Ramos (cell line): ENCODE measurements at regions not wholly inside any gene's neighbourhood (a gene's known extent, or its start where the extent isn't known, plus 50 kb on each side); places are given as distances from the start of the nearest gene placed in this dataset.

ENCODE experiments used
- in situ Hi-C: fragments of 300-500 bp; cut with MboI; formaldehyde crosslinking; loops from one replicate; pipeline ENCODE4 v1.14.3; 2022; ENCODE audit warnings: low sequenced_read_pairs; ENCODE audit not compliant: unreplicated experiment

GRCh38 chr9:108683245-108683644 lies 172.5 kb downstream of the ACTL7B start:
- in situ Hi-C loops: no loop called here

GRCh38 chr9:108681851-108682590 lies 173.8 kb downstream of the ACTL7B start:
- in situ Hi-C loops: no loop called here

- in situ Hi-C loops: no loop called here
These were observed 174.8 kb downstream of the ACTL7B start for GRCh38 chr9:108680946-108681345.

GRCh38 chr9:108677776-108678175 lies 178.0 kb downstream of the ACTL7B start:
- in situ Hi-C loops: no loop called here

GRCh38 chr9:108676355-108676754 lies 179.4 kb downstream of the ACTL7B start:
- in situ Hi-C loops: no loop called here

- in situ Hi-C loops: no loop called here
These were observed 180.1 kb downstream of the ACTL7B start for GRCh38 chr9:108675708-108676107.

GRCh38 chr9:108674766-108675530 lies 180.8 kb downstream of the ACTL7B start:
- in situ Hi-C loops: no loop called here

- in situ Hi-C loops: no loop called here
These were observed 182.4 kb downstream of the ACTL7B start for GRCh38 chr9:108673386-108673785.

GRCh38 chr9:108672475-108673190 lies 183.2 kb downstream of the ACTL7B start:
- in situ Hi-C loops: no loop called here

GRCh38 chr9:108671794-108672193 lies 184.0 kb downstream of the ACTL7B start:
- in situ Hi-C loops: no loop called here

GRCh38 chr9:108671176-108671575 lies 184.6 kb downstream of the ACTL7B start:
- in situ Hi-C loops: no loop called here

GRCh38 chr9:108668938-108669335 lies 186.8 kb downstream of the ACTL7B start:
- in situ Hi-C loops: no loop called here

GRCh38 chr9:108668191-108668937 lies 187.4 kb downstream of the ACTL7B start:
- in situ Hi-C loops: no loop called here

GRCh38 chr9:108666240-108666784 lies 189.5 kb downstream of the ACTL7B start:
- in situ Hi-C loops: no loop called here

- in situ Hi-C loops: no loop called here
These were observed 190.1 kb downstream of the ACTL7B start for GRCh38 chr9:108665521-108666239.

- in situ Hi-C loops: no loop called here
These were observed 191.2 kb downstream of the ACTL7B start for GRCh38 chr9:108664309-108665255.

- in situ Hi-C loops: no loop called here
These were observed 192.4 kb downstream of the ACTL7B start for GRCh38 chr9:108663422-108663821.

- in situ Hi-C loops: no loop called here
These were observed 192.8 kb downstream of the ACTL7B start for GRCh38 chr9:108662956-108663355.
